Kidney (tissue), 13 donors: ENCODE measurements at regions not wholly inside any gene's neighbourhood (a gene's known extent, or its start where the extent isn't known, plus 50 kb on each side); places are given as distances from the start of the nearest gene placed in this dataset.
A peak's percentile ranks its signal among the peaks of the same experiment; 100 is the strongest.

ENCODE experiments used
- DNase-seq, 5 donors: peaks; one replicate each; pipeline ENCODE4 v3.0.0-alpha.2; 2013 to 2020
- FAIRE-seq: peaks from 2 replicates; lab custom pipeline; 2012; peaks lifted over from hg19 to GRCh38; lab: Jason Lieb, UNC
- H3K27ac ChIP-seq, 2 donors: one replicate each; pipeline ENCODE4 v1.7.0; 2013; ENCODE audit warnings: low read depth in 2 of 2, low read length in 2 of 2, inconsistent platforms in 1 of 2
- H3K27me3 ChIP-seq: one replicate; pipeline ENCODE4 v1.7.1; 2013; ENCODE audit warnings: low read length, inconsistent platforms; ENCODE audit not compliant: control insufficient read depth, insufficient read depth
- H3K36me3 ChIP-seq, 3 donors: one replicate each; pipeline versions ENCODE4 v1.7.0 to v1.7.1; 2013; ENCODE audit warnings: low read length in 3 of 3, control low read depth in 1 of 3, inconsistent platforms in 1 of 3; ENCODE audit not compliant: insufficient read depth in 3 of 3, control insufficient read depth in 2 of 3
- H3K4me1 ChIP-seq, 3 donors: one replicate each; pipeline versions ENCODE4 v1.7.0 to v1.7.1; 2013; ENCODE audit warnings: low read length in 3 of 3, inconsistent platforms in 1 of 3, low read depth in 1 of 3; ENCODE audit not compliant: control insufficient read depth in 2 of 3, insufficient read depth in 2 of 3
- H3K4me3 ChIP-seq, 3 donors: one replicate each; pipeline versions ENCODE4 v1.7.0 to v1.8.1; 2013; ENCODE audit warnings: low read length in 3 of 3, control low read depth in 1 of 3, inconsistent platforms in 1 of 3
- H3K9ac ChIP-seq, 3 donors: one replicate each; pipeline versions ENCODE4 v1.7.0 to v1.7.1; 2013; ENCODE audit warnings: low read length in 3 of 3, control low read depth in 1 of 3, inconsistent platforms in 1 of 3
- H3K9me3 ChIP-seq, 3 donors: one replicate each; pipeline versions ENCODE4 v1.7.0 to v1.7.1; 2013; ENCODE audit warnings: low read length in 3 of 3, control low read depth in 1 of 3, inconsistent platforms in 1 of 3; ENCODE audit not compliant: control insufficient read depth in 2 of 3, insufficient read depth in 1 of 3
- intact Hi-C: fragments of 100-400 bp; cut with DNase I; formaldehyde crosslinking; loops from one replicate; pipeline ENCODE4 v1.11.1; 2022
- TF ChIP-seq, protein P1 (sequence below): IDR thresholded peaks from 3 replicates; pipeline ENCODE4 v1.5.1; 2012; ENCODE audit warnings: mild to moderate bottlenecking, moderate library complexity, borderline replicate concordance; ENCODE audit not compliant: insufficient read depth; ENCODE audit errors: extremely low read depth
- donor health status: control.
- donor health status: control.
- donor health status: control.
- donor health status: control.
- donor health status: control.
- donor health status: DM: yes; HTN: yes; CAD: no.
- donor health status: Normal renal cell carcinoma (clear cell type).

DNA sequence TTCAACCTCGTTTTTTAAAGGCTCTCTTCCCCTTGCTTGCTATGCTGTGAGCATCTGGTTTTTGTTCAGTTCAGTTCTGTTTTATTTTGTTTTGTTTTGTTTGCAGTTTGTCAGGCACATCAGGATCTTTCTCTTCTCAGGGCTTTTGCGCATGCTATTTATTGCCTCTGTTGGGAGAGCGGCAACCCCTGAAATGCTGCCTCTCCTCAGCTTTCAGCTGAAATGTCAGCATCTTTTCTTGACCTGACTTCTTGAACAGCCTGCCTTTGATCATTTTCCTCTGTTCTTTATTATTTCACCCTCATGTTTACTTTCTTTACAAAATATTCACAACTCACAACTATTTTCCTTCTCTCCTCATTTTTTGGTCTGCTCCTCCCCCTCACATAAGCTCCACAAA is 50.4 kb upstream of the RC3H1 start:
- TF ChIP-seq, protein P1, sequence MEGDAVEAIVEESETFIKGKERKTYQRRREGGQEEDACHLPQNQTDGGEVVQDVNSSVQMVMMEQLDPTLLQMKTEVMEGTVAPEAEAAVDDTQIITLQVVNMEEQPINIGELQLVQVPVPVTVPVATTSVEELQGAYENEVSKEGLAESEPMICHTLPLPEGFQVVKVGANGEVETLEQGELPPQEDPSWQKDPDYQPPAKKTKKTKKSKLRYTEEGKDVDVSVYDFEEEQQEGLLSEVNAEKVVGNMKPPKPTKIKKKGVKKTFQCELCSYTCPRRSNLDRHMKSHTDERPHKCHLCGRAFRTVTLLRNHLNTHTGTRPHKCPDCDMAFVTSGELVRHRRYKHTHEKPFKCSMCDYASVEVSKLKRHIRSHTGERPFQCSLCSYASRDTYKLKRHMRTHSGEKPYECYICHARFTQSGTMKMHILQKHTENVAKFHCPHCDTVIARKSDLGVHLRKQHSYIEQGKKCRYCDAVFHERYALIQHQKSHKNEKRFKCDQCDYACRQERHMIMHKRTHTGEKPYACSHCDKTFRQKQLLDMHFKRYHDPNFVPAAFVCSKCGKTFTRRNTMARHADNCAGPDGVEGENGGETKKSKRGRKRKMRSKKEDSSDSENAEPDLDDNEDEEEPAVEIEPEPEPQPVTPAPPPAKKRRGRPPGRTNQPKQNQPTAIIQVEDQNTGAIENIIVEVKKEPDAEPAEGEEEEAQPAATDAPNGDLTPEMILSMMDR, result no peak
- no peaks in the 10 kb centered on the region for H3K27me3 ChIP-seq
- H3K9ac ChIP-seq, result no peak overlapping the region
- no peaks in the 10 kb centered on the region for H3K36me3 ChIP-seq
- H3K4me1 ChIP-seq, result no peaks in the 10 kb centered on the region
- H3K27ac ChIP-seq, result no peak overlapping the region
- H3K4me3 ChIP-seq, result no peak overlapping the region
- FAIRE-seq (no peak), DNase-seq (peak in 2 of 5 donors; percentile 44 to 72)
- intact Hi-C loops, result no loop called here
- no peaks in the 10 kb centered on the region for H3K9me3 ChIP-seq
